ENCODE measurements at regions not wholly inside any gene's neighbourhood (a gene's known extent, or its start where the extent isn't known, plus 50 kb on each side); places are given as distances from the start of the nearest gene placed in this dataset.
"Not testable (repeated sequence)": the region's sequence is repeated elsewhere in the genome, so short reads cannot be mapped to it uniquely, and the experiment has no call there.

DNA sequence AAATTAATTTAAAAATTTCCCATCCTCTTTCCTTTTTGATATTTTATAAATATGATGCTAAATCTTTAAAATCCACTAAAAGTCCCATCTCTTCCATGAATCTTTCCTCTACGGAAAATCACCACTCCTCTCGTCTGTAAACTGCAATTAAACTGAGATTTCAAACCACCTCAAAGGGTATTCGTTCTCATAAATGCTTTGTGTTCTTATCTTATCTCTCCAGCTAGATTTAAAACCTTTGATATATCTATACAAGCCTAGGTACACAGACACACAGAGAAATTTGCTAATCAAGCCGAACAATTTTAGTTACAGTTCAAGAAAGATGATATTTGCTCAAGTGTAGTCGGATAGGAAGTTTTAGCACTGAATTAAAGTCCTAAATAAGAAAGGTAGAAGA lies 214.6 kb upstream of the PRDM1 start:
- no peak overlapping the region for H3K27ac ChIP-seq (ENCODE audit: low read depth, low read length)
- WGBS, 3 donors, result 55 to 91% (median 83%) methylated on average over 5 of the region's 5 CpGs

DNA sequence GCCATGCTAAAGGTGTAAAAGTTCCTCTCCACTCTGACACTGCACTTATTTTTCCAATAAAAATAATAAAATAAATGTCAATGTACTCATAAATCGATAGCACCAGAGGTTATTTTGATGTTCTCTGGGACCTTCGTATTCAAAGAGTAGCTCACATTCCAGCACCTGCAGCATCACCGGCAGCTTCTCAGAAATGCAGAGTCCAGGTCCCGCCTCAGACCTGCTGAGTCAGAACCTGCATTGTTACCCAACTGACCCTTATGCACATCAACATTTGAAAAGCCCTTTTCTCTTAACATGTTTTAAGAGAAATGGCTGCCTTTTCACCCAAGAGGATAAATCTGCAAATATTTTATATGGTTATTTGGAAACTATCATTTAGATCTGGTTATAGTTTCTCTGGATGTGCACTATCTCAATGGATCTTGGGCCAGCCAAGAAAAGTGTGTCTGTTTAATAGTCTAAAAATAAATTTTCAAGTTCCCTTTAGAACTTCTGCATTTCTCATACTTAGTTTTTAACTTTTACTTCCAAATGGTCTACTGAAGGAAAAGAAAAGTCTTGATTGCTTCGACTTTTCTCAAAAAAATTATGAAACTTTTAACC lies 216.2 kb upstream of the PRDM1 start:
- WGBS, 3 donors, result 60 to 79% (median 64%) methylated on average over 5 of the region's 5 CpGs
- no peak overlapping the region for H3K27ac ChIP-seq (ENCODE audit: low read depth, low read length)

DNA sequence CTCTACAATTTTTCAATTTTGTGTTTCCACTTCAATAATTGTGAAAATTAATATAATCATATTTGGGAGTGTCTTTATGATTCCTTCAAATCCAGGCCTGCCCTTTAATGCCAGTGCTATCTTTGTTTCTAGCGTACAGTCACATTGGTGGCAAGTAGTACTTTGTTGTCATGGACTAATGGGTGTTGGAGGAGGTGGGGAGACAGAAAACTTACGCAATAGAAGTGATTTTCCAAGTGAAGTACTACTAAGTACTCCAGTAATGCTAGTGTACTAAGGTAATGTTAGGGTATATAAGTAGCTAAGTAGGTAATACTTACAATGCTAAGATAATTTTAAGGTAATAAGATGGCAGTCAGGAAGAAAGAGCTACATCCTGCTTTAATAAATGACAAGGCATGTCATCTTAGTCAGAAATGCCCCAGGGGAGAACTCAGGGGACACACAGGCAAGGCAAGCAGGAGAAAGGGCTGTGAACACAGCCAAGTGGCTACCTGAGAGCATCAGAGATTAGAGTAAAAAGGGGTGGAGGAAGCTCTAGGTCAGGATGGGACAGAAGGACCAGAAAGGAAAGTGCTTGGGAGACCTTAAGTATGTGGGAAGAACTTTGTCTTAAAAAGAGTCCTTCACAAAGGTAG lies 217.2 kb upstream of the PRDM1 start:
- H3K27ac ChIP-seq (ENCODE audit: low read depth, low read length), result no peak overlapping the region
- 88 to 94% (median 89%) methylated on average over 2 of the region's 2 CpGs for WGBS, 3 donors

DNA sequence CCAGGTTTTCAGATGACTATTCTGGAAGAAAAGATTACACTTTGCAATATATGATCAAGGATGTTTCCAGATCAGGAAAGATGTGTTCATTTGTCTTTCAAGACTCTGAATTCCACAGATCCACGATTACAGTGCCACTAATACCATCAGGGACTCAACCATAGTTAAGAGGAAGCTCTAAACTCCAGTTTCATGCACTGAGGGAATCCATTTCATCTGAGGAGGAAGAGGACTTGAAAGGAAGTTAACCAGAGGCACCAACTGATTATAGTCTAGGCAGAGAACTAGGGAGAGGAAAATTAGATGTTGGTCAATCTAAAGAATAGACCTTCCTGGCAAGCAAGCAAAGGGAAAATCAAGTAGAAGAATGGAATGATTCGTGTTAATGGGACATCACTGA lies 218.3 kb upstream of the PRDM1 start:
- 75 to 80% (median 78%) methylated on average over 2 of the region's 2 CpGs for WGBS, 3 donors
- H3K27ac ChIP-seq (ENCODE audit: low read depth, low read length), result no peak overlapping the region

DNA sequence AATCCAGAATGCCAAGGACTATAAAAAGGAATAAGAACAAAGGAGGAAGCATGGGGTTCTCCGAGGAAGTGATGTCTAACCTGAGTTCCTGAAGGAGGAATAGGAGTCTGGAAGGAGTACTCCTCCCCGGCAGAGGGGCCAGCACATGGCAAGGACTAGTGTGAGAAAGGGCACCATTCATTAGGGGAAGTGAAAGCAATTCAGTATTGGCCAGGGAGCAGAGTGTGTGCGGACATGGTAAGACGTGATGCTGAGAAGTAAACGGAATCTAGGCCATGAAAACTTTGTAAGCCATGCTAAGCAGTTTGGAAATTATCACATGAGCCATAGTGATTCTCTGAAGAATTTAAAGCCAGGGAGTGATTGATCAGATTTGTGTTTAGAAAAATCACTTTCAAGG lies 218.9 kb upstream of the PRDM1 start:
- 84 to 89% (median 87%) methylated on average over 5 of the region's 5 CpGs for WGBS, 3 donors
- H3K27ac ChIP-seq (ENCODE audit: low read depth, low read length), result no peak overlapping the region

DNA sequence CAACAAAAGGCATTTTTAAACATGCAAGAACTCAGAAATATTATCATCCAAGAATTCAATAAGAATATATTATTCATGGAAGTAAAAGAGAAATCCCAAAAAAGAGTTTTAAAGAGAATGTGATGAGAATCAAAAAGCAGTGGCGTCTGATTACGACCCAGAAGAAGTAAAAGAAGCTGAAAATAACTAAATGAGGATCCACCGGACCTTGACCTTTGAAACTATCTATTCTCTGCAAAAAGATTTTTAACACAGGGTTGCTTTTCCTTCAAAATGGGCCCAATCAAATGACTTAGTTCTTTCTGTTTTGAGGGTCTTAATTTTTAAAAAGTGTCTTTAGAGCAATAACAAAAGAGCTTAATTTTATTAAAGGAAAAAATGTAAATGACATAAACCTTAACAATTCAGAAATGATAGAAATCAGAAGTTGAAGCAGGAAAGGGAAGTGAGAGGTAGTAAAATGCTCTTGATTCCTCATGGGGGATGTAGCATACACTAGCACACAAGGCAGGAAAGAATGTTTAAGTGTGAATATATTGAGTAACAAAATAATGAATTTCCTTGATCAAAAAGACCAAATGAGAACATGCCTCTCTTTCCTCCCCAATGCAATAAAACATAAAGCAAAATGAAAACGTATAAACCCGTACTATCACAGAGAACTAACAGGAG lies 223.1 kb upstream of the PRDM1 start:
- WGBS, 3 donors, result 76 to 85% (median 78%) methylated on average over 5 of the region's 5 CpGs
- no peak overlapping the region for H3K27ac ChIP-seq (ENCODE audit: low read depth, low read length)

DNA sequence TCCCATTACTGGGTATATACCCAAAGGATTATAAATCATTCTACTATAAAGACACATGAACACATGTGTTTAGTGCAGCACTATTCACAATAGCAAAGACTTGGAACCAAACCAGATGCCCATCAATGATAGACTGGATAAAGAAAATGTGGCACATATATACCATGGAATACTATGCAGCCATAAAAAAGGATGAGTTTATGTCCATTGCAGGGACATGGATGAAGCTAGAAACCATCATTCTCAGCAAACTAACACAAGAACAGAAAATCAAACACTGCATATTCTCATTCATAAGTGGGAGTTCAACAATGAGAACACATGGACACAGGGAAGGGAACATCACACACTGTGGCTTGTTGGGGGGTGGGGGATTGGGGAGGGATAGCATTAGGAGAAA lies 225.2 kb upstream of the PRDM1 start:
- H3K27ac ChIP-seq (ENCODE audit: low read depth, low read length), result not testable (repeated sequence)

DNA sequence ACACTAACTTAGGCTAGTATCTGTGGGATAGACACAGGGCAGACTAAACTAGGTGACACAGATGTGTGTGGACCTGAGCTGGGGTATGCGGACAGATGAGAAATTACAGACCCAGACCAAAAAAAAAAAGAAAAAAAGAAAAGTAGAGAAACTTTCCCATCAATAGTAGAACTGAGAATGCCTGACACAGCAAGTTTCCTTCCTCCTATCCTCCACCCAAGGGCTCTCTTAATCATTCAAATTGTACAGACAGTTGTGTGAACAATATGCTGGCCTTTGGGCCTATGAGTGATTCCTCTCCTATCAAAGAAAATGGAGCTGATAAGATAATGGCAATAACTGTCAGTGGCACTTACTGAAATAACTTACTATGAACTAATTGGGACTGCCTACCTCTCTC lies 226.7 kb upstream of the PRDM1 start:
- WGBS, 3 donors, result 93 to 100% (median 94%) methylated on average over 1 of the region's 1 CpG
- H3K27ac ChIP-seq (ENCODE audit: low read depth, low read length), result no peak overlapping the region

DNA sequence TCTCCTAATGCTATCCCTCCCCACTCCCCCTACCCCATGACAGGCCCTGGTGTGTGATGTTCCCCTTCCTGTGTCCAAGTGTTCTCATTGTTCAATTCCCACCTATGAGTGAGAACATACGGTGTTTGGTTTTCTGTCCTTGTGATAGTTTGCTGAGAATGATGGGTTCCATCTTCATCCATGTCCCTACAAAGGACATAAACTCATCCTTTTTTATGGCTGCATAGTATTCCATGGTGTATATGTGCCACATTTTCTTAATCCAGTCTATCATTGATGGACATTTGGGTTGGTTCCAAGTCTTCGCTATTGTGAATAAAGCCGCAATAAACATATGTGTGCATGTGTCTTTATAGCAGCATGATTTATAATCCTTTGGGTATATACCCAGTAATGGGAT lies 227.5 kb upstream of the PRDM1 start:
- 90 to 97% (median 92%) methylated on average over 3 of the region's 3 CpGs for WGBS, 3 donors
- H3K27ac ChIP-seq (ENCODE audit: low read depth, low read length), result not testable (repeated sequence)

DNA sequence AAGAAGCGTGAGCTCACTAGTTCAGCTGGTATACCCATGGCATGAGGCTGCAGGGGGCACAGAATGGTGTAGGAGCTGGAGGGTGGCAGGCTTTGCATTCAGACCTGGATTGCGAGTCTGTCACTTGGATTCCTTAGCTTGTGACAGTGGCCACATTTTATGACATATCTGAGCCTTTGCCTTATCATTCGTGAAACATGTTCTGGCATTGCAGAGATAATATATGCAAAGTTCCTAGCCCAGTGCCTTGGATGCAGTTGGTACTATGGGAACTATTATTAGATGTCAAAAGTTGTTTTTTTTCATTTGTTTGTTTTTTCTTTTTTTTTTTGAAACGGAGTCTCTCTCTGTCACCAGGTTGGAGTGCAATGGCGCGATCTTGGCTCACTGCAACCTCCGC lies 230.7 kb upstream of the PRDM1 start:
- H3K27ac ChIP-seq (ENCODE audit: low read depth, low read length), result no peak overlapping the region
- 94 to 97% (median 95%) methylated on average over 7 of the region's 7 CpGs for WGBS, 3 donors

DNA sequence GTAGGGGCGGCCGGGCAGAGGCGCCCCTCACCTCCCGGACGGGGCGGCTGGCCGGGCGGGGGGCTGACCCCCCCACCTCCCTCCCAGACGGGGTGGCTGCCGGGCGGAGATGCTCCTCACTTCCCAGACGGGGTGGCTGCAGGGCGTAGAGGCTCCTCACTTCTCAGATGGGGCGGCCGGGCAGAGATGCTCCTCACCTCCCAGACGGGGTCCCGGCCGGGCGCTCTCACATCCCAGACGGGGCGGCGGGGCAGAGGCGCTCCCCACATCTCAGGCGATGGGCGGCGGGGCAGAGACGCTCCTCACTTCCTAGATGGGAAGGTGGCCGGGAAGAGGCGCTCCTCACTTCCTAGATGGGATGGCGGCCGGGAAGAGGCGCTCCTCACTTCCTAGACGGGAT lies 232.2 kb upstream of the PRDM1 start:
- H3K27ac ChIP-seq (ENCODE audit: low read depth, low read length), result not testable (repeated sequence)
- WGBS, 3 donors, result 97 to 99% (median 97%) methylated on average over 20 to 27 of the region's 33 CpGs

DNA sequence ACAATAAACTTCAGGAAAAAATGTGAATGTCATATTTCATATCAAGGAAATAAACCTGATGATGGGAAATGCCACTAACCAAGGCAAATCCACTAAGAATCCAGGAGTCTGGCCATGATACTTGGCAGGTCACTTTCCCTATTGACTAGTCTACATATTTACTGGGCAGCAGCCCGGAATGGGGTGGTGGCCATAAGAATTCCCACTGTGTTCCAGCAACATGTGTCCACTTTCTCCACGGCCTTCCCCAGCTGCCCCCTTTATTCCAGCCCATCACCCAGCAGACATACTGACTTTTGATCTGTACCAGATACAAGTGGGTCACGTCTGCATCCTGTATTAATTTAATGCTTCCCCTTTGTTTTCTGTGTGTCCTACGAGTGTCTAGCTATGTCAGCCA lies 234.5 kb upstream of the PRDM1 start:
- 66 to 87% (median 76%) methylated on average over 4 of the region's 4 CpGs for WGBS, 3 donors
- no peak overlapping the region for H3K27ac ChIP-seq (ENCODE audit: low read depth, low read length)

DNA sequence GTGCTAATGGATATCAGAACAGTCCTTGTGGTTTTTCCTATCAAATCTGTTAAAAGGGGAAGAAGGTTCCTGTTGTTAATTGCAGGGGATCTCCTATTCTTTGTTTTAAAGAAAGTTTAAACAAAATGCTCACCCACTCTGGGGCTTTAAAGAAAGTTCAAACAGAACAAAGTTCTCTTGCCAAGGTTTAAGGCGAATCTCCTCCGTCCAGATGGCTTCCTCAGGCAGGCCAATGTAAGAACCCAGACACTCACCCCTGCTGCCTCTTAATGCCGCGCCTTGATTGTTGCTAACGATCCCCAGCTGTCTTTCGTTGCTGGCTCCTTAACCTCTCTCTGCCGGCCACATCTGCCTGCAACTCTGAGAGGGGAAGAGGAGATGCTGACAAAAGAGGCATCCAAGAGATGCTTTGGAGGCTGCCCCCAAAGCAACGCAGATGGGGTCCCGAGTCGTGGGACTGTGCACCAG lies 235.0 kb upstream of the PRDM1 start:
- 45 to 51% (median 50%) methylated on average over 10 of the region's 10 CpGs for WGBS, 3 donors
- no peak overlapping the region for H3K27ac ChIP-seq (ENCODE audit: low read depth, low read length)

DNA sequence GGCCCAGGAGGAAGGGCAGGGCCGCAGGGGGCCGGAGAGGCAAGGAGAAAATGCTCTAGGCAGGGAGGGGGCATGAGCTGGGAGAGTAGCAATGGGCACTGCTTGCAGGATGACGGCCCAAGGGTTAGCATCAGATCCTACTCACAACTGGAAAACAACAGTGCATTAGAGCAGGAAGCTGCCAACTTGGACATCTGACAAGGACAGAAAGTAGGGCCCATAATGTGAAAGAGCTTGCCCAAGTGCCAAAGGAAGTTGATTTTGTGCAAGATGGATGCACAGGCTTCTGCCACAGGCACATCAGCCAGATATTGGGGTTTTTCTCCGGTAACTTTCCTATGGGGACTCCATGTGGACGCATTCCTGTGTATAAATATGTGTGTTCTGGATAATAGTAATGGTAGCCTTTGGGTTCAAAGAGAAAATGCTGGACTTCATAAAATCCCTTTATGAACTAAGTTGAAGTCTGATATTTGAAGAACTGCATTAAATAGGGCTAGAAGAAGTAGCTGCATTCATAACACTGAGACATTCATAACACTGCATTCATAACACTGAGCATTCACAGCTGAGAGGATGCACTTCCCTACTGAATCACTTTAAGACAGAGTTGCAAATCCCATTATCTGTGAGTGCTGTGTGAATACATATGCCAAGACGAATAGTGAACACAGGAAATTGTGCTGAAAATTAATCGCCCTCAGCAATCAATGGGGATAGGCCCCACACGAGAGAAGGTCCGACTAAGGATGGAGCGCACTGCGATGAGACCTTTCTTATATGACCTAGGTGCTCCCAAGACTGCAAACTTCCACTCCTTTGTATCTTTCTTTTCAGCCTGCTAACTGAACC lies 235.6 kb upstream of the PRDM1 start:
- H3K27ac ChIP-seq (ENCODE audit: low read depth, low read length), result no peak overlapping the region
- WGBS, 3 donors, result 79 to 81% (median 80%) methylated on average over 11 of the region's 11 CpGs

DNA sequence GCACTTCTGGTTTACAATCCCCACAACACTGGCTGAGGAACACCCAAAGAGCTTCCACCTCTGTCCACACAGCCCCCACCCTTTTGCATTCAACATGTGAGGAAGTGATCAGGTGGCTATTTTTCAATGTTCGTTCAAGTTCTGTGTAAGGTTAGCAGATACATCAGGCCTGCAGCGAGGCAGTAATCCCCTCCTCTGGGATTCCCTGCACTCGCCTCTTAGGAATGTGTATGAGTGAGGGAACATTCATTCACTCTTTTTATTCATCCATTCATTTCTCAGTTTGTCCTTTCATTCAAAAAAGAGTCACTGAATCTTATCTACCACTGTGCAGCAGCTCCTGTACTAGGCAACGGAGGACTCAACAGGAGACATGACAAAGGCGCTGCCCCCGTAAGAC lies 236.4 kb upstream of the PRDM1 start:
- no peak overlapping the region for H3K27ac ChIP-seq (ENCODE audit: low read depth, low read length)
- 85 to 93% (median 91%) methylated on average over 6 of the region's 6 CpGs for WGBS, 3 donors

DNA sequence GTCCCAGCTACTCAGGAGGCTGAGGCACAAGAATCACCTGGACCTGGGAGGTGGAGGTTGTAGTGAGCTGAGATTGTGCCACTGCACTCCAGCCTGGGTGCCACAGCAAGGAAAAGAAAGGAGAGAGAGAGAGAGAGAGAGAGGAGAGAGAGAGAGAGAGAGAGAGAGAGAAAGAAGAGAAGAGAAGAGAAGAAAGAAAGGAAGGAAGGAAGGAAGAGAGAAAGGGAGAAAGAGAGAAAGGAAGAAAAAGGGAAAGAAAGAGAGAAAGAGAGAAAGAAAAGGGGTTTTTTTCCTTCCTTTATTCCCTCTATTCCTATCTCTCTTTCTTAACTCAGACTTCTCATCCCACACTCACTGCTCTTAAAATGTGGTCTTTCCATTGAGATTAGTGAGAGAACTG lies 238.7 kb upstream of the PRDM1 start:
- H3K27ac ChIP-seq (ENCODE audit: low read depth, low read length), result no peak overlapping the region

DNA sequence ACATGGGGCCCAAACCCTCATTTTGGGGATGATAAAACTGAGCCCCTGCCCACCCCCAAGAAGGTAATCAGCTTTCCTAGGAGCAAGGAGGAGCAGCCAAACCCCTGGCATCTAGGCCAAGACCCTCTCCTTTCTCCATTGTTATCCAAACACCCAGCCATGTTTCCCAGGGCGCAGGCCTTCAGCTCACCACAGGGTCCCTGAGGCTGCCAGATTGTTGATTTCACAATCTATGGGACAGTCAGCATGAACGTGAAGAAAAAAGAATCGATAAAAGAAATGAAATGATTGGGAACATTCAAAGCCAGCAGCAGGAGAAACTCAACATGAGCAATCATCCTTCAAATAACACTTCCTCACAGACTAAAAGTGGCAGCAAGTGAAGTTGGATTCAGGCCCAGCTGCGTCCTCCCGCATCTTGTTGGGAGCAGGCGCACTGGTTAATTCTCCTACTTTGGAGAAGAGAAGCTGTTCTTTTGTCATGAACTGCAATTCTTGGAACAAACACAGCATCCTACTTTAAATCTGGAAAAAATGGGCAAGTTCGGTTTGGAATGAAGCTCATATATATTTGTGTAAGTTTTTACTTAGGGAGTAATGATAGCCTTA lies 241.8 kb upstream of the PRDM1 start:
- 56 to 73% (median 57%) methylated on average over 7 of the region's 7 CpGs for WGBS, 3 donors
- no peak overlapping the region for H3K27ac ChIP-seq (ENCODE audit: low read depth, low read length)

DNA sequence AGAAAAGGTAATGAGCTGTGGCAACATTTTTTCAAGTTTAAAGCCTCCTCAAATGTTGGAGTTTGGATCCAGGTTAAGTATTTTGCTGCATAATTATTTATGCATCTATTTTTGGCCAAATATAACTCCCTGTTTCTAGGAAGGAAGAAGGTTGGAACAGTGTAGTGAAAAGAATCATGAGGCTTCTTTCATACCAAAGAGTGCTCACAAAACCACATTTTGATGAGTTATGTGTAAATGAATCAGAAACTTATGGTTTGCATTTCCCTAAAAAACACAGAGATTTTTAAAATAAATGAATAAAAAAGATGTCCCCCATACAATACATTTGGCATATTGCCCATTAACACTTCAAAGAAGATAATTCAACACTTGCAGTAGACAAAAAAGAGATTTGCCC lies 246.9 kb upstream of the PRDM1 start:
- no peak overlapping the region for H3K27ac ChIP-seq (ENCODE audit: low read depth, low read length)

DNA sequence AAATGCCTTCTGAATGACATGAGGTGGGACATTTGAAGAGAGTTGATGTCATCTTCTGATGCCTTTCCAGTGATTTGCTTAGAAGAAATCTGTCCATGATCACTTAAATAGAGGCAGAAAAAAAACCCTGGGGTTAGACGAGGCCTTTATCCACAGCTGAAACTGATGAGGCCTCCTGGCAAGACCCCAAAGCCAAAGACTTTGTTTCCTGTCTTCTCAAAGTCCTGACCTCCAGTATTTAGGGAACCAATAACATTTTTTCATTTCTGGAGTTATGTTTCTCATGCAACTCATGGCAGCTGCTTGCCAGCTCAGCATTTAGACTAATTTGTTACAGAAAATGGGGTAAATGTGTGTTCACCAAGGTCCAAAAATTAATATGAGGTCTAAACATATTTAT lies 248.0 kb upstream of the PRDM1 start:
- H3K27ac ChIP-seq (ENCODE audit: low read depth, low read length), result no peak overlapping the region
- WGBS, 3 donors, result 10 to 52% (median 12%) methylated on average over 1 of the region's 1 CpG
